OCI-LY7 (cell line): ENCODE measurements at regions not wholly inside any gene's neighbourhood (a gene's known extent, or its start where the extent isn't known, plus 50 kb on each side); places are given as distances from the start of the nearest gene placed in this dataset.

Experiments used
- BruUV-seq: library from RNA; stranded (reverse); fragments of 400-500 nt; replicated peaks from 2 replicates; lab custom pipeline; 2021; lab: Mats Ljungman, UMichigan
- CTCF ChIA-PET: fragments of 300-600 bp; sonication (Branson Sonifier 250); formaldehyde crosslinking; loops from one replicate; lab custom pipeline; 2022; ENCODE audit warnings: antibody characterized with exemption; ENCODE audit not compliant: unreplicated experiment; lab: Charles Lee
- POLR2A ChIA-PET: fragments of 300-600 bp; sonication (Branson Sonifier 250); formaldehyde crosslinking; loops from one replicate; lab custom pipeline; 2022; ENCODE audit warnings: antibody characterized with exemption; lab: Charles Lee
- DNase-seq: peaks from one replicate; pipeline ENCODE4 v3.0.0-alpha.2; 2015; ENCODE audit warnings: low spot score
- H2AFZ ChIP-seq: fragments of 200-600 bp; sonication (generic), shearing (Covaris generic); 2 replicates; pipeline ENCODE4 v1.6.1; 2014; ENCODE audit warnings: mild to moderate bottlenecking, antibody characterized with exemption, low read length, moderate library complexity
- H3K27ac ChIP-seq: fragments of 200-600 bp; sonication (generic); 2 replicates; pipeline ENCODE4 v1.5.1; 2014; ENCODE audit warnings: mixed run types, low read depth, mild to moderate bottlenecking, moderate library complexity, low read length, inconsistent platforms; ENCODE audit not compliant: poor library complexity, severe bottlenecking
- H3K36me3 ChIP-seq: fragments of 200-600 bp; sonication (generic); 2 replicates; pipeline ENCODE4 v1.6.1; 2014; ENCODE audit warnings: mild to moderate bottlenecking, antibody characterized with exemption, low read length, moderate library complexity, mixed read lengths; ENCODE audit not compliant: insufficient read depth
- H3K4me1 ChIP-seq: fragments of 200-600 bp; sonication (generic); 2 replicates; pipeline ENCODE4 v1.5.1; 2014; ENCODE audit warnings: mild to moderate bottlenecking, low read length; ENCODE audit not compliant: insufficient read depth, poor library complexity, severe bottlenecking
- H3K4me2 ChIP-seq: fragments of 200-600 bp; sonication (generic); 2 replicates; pipeline ENCODE4 v1.6.1; 2014; ENCODE audit warnings: mild to moderate bottlenecking, low read length
- H3K4me3 ChIP-seq: fragments of 200-600 bp; sonication (generic); 2 replicates; pipeline ENCODE4 v1.5.1; 2014; ENCODE audit warnings: mild to moderate bottlenecking, low read depth, low read length; ENCODE audit not compliant: poor library complexity, severe bottlenecking
- H3K79me2 ChIP-seq: fragments of 200-600 bp; sonication (generic); 2 replicates; pipeline ENCODE4 v1.6.1; 2016; ENCODE audit warnings: low read depth, mild to moderate bottlenecking, low read length, moderate library complexity, mixed read lengths; ENCODE audit not compliant: insufficient read depth
- H3K9me2 ChIP-seq: fragments of 200-600 bp; sonication (generic); 2 replicates; pipeline ENCODE4 v1.6.1; 2016; ENCODE audit warnings: mild to moderate bottlenecking, low read length, mixed read lengths; ENCODE audit not compliant: insufficient read depth
- H3K9me3 ChIP-seq: fragments of 200-600 bp; sonication (generic); 2 replicates; pipeline ENCODE4 v1.6.1; 2014; ENCODE audit warnings: mild to moderate bottlenecking, mixed run types, low read length, mixed read lengths
- H4K20me1 ChIP-seq: fragments of 200-600 bp; sonication (generic); 2 replicates; pipeline ENCODE4 v1.6.1; 2014; ENCODE audit warnings: mild to moderate bottlenecking, antibody characterized with exemption, low read length, moderate library complexity, mixed read lengths; ENCODE audit not compliant: insufficient read depth
- CTCF ChIP-seq: fragments of 200-600 bp; sonication (generic); conservative IDR thresholded peaks from 2 replicates; pipeline ENCODE4 v1.5.1; 2014; ENCODE audit warnings: mild to moderate bottlenecking, antibody characterized with exemption, low read length, moderate library complexity, mixed read lengths
- EZH2phosphoT487 ChIP-seq: fragments of 200-600 bp; sonication (generic); IDR thresholded peaks from 2 replicates; pipeline ENCODE4 v1.6.1; 2018; ENCODE audit warnings: low read depth, borderline replicate concordance, mild to moderate bottlenecking, mixed run types, antibody characterized with exemption, low read length, moderate library complexity, mixed read lengths
- intact Hi-C: fragments of 100-400 bp; cut with micrococcal nuclease; formaldehyde crosslinking; loops from one replicate; pipeline ENCODE4 v1.10.0; 2022; ENCODE audit not compliant: unreplicated experiment

- H3K4me2 ChIP-seq: no peak overlapping the region
- H3K4me3 ChIP-seq: no peak overlapping the region
- no peak overlapping the region for H3K27ac ChIP-seq
- no TSS peak for BruUV-seq
- ChIA-PET POLR2A (no interaction called here), CTCF (no interaction called here)
- TF ChIP-seq EZH2phosphoT487: no peak
- TF ChIP-seq CTCF: no peak
- intact Hi-C loops: no loop called here
- no peaks in the 10 kb centered on the region for H4K20me1 ChIP-seq
- H2AFZ ChIP-seq: no peak overlapping the region
- H3K79me2 ChIP-seq: no peaks in the 10 kb centered on the region
- DNase-seq: no peak
- H3K4me1 ChIP-seq: peaks cover 2% of the 10 kb centered on the region
- H3K36me3 ChIP-seq: no peaks in the 10 kb centered on the region
- no peaks in the 10 kb centered on the region for H3K9me2 ChIP-seq
- H3K9me3 ChIP-seq: peaks cover 9% of the 10 kb centered on the region; the same call in 1 of the 2 replicates
Observed at GRCh38 chr13:50573066-50573465, 270.4 kb downstream of the DLEU7 start.

- no peak overlapping the region for H3K27ac ChIP-seq
- no peaks in the 10 kb centered on the region for H4K20me1 ChIP-seq
- H3K9me3 ChIP-seq: peaks cover 9% of the 10 kb centered on the region; the same call in 1 of the 2 replicates
- TF ChIP-seq EZH2phosphoT487 (no peak), CTCF (no peak)
- H3K79me2 ChIP-seq: no peaks in the 10 kb centered on the region
- no peak for DNase-seq
- BruUV-seq: no TSS peak
- H3K36me3 ChIP-seq: no peaks in the 10 kb centered on the region
- POLR2A ChIA-PET: interaction anchor here (1.3 kb wide), 1 partner anchor 18 kb away, joined by 3 read pairs; no protein-coding TSS in a partner anchor
- CTCF ChIA-PET: no interaction called here
- peaks cover 2% of the 10 kb centered on the region for H3K4me1 ChIP-seq
- H3K9me2 ChIP-seq: no peaks in the 10 kb centered on the region
- no peak overlapping the region for H3K4me3 ChIP-seq
- H3K4me2 ChIP-seq: no peak overlapping the region
- no peak overlapping the region for H2AFZ ChIP-seq
- intact Hi-C loops: no loop called here
Observed at GRCh38 chr13:50574731-50575130, 268.8 kb downstream of the DLEU7 start.

DNA sequence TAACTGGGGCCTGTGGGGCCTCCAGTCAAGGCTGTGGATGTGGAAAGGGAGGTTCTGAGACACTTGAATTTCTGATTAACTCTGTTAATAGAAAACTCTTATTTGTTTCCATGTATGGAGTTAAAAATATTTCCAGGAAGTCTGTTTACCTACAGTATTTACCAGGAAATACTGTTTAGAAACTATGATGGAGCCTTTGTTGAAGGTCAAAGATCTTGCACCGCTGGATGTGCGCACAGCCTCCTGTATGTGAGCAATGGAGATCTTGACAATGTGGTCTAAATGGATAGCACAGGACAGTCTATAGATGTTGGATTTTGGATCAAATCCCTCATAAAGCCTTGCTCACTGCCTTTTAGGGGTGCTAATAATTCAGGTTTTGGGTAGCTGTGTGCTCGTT lies 268.4 kb downstream of the DLEU7 start:
- Histone ChIP-seq H3K4me3 (no peak overlapping the region), H3K9me3 (peaks cover 9% of the 10 kb centered on the region; the same call in 1 of the 2 replicates), H3K36me3 (no peaks in the 10 kb centered on the region), H2AFZ (no peak overlapping the region), H3K4me1 (peaks cover 2% of the 10 kb centered on the region), H3K9me2 (no peaks in the 10 kb centered on the region), H3K79me2 (no peaks in the 10 kb centered on the region), H3K4me2 (no peak overlapping the region), H4K20me1 (no peaks in the 10 kb centered on the region), H3K27ac (no peak overlapping the region)
- TF ChIP-seq EZH2phosphoT487 (no peak), CTCF (no peak)
- intact Hi-C loops: no loop called here
- no TSS peak for BruUV-seq
- DNase-seq: no peak
- CTCF ChIA-PET: no interaction called here
- POLR2A ChIA-PET: interaction anchor here (0.5 to 1.8 kb wide), 3 partner anchors 15 to 22 kb away, joined by 3 to 7 read pairs (median 5); no protein-coding TSS in a partner anchor
